ENCODE measurements at regions not wholly inside any gene's neighbourhood (a gene's known extent, or its start where the extent isn't known, plus 50 kb on each side); places are given as distances from the start of the nearest gene placed in this dataset.

DNA sequence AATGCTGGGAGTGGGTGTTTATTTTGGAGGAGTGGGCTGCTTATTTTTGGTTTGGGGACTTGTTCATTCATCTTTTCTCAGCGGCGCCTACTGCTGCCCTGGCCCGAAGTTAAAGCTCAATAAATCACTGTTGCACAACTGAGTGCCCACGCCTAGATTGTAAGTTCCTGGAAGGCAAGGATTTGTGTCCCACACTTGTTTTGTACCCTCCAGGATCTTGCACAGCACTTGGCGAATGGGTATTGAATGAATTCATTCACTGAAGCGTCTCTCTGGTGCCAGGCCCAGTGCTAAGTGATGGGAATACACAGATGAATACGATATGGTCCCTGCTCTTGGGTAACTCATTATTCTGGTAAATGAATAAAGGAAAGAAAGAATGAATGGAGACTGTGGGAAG is 153.3 kb upstream of the PARP11 start:
- TF ChIP-seq CTCF (IDR thresholded peaks at IDR 0.05) (no peak), POLR2AphosphoS5 (IDR thresholded peaks at IDR 0.05; ENCODE audit: low read depth, low read length) (no peak), REST (IDR thresholded peaks at IDR 0.05; ENCODE audit: insufficient read depth in 1 of 2, low read depth in 2 of 2, low read length in 1 of 2) (no peak), TCF7L2 (IDR thresholded peaks at IDR 0.05; ENCODE audit: low read depth, low read length) (no peak)
